ENCODE measurements at regions not wholly inside any gene's neighbourhood (a gene's known extent, or its start where the extent isn't known, plus 50 kb on each side); places are given as distances from the start of the nearest gene placed in this dataset.

DNA sequence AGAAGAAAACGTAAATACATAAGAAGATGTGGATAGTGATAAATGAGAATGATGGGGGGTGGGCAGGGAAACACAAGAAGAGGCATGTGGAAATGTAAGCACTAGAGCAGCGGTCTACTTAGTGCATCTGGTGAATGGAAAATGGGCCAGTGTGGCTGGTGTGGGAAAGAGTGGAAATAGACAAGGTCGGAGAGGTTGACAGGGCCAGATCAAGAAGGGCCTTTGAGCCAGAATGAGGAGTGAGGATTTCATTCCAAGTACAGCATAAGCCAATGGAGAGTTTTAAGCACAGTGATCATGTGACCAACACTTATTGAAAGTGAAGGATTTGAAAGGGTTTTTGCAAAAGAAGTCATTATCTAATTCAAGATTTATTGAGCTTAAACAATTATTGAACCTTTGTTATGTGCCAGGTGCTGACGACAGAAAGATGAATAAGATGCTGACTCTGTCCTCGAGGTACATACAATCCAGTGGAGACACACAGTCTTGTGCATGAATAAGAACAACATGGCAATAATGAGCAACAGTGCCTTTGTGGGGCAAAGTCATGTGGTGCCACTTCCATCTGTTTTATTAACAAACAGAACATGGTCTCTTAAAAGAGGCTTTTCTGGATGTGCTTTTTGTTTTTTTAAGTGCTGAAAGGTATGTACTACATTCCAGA lies 124.1 kb downstream of the MFSD1 start:
- WGBS, 2 donors (ENCODE audit: low coverage in 1 of 2) = 68 to 70% methylated on average over 5 of the region's 5 CpGs
- intact Hi-C loops (cut with DNase I; ENCODE audit: low total_unique reads) = no loop called here

DNA sequence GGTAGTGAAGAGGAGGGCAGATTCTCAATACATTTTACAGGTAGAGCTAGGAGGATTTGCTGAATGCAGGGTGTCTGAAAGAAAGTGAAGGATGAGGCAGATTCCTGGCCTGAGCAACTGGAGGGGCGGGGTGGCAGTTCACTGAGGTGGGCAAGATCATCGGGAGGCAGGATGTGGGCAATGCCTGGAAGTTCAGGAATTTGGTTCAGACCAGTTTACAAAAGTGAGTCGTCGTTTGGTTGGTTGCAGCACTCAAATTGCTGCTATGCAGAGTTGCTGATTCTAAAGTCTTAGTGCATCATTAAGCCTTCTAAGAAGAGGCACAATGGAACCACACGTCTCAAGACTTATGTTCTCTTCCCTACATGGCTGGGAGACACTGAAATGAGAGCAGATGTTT lies 134.0 kb downstream of the MFSD1 start:
- Histone ChIP-seq H3K27ac (no peak overlapping the region), H3K4me1 (no peaks in the 10 kb centered on the region), H3K9me3 (peaks cover 0 to 3% of the 10 kb centered on the region in 2 donors), H3K36me3 (no peaks in the 10 kb centered on the region), H3K27me3 (no peaks in the 10 kb centered on the region), H3K4me3 (no peak overlapping the region)
- intact Hi-C loops (cut with DNase I; ENCODE audit: low total_unique reads) (no loop called here), in situ Hi-C loops (cut with MboI; ENCODE audit: low pct_ligation_motif_present in 1 of 4, low pct_unique_long_range_greater_than_20kb in 1 of 4, low sequenced_read_pairs in 3 of 4) (no loop called here)
- DNase-seq = no peak
- TF ChIP-seq POLR2AphosphoS5 (IDR thresholded peaks at IDR 0.05) (no peak), EP300 (IDR thresholded peaks at IDR 0.05; ENCODE audit: low read depth) (no peak), POLR2A (IDR thresholded peaks at IDR 0.05) (no peak)
- TF ChIP-seq, protein P1, sequence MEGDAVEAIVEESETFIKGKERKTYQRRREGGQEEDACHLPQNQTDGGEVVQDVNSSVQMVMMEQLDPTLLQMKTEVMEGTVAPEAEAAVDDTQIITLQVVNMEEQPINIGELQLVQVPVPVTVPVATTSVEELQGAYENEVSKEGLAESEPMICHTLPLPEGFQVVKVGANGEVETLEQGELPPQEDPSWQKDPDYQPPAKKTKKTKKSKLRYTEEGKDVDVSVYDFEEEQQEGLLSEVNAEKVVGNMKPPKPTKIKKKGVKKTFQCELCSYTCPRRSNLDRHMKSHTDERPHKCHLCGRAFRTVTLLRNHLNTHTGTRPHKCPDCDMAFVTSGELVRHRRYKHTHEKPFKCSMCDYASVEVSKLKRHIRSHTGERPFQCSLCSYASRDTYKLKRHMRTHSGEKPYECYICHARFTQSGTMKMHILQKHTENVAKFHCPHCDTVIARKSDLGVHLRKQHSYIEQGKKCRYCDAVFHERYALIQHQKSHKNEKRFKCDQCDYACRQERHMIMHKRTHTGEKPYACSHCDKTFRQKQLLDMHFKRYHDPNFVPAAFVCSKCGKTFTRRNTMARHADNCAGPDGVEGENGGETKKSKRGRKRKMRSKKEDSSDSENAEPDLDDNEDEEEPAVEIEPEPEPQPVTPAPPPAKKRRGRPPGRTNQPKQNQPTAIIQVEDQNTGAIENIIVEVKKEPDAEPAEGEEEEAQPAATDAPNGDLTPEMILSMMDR (IDR thresholded peaks at IDR 0.05) = no peak
- WGBS, 2 donors (ENCODE audit: low coverage in 1 of 2) = 76 to 80% methylated on average over 2 to 5 of the region's 5 CpGs

More for the DNA sequence above, 124.1 kb downstream of the MFSD1 start:
- Histone ChIP-seq H3K9me3 (no peaks in the 10 kb centered on the region), H3K36me3 (no peaks in the 10 kb centered on the region), H3K4me3 (no peak overlapping the region), H3K27me3 (no peaks in the 10 kb centered on the region), H3K27ac (no peak overlapping the region), H3K4me1 (no peaks in the 10 kb centered on the region)
- no peak for TF ChIP-seq POLR2AphosphoS5 (IDR thresholded peaks at IDR 0.05)
- no peak for TF ChIP-seq POLR2A (IDR thresholded peaks at IDR 0.05)
- TF ChIP-seq EP300 (IDR thresholded peaks at IDR 0.05; ENCODE audit: low read depth) = no peak
- TF ChIP-seq, protein P1 (IDR thresholded peaks at IDR 0.05) = no peak
- in situ Hi-C loops (cut with MboI; ENCODE audit: low pct_ligation_motif_present in 1 of 4, low pct_unique_long_range_greater_than_20kb in 1 of 4, low sequenced_read_pairs in 3 of 4) = no loop called here
- no peak for DNase-seq

DNA sequence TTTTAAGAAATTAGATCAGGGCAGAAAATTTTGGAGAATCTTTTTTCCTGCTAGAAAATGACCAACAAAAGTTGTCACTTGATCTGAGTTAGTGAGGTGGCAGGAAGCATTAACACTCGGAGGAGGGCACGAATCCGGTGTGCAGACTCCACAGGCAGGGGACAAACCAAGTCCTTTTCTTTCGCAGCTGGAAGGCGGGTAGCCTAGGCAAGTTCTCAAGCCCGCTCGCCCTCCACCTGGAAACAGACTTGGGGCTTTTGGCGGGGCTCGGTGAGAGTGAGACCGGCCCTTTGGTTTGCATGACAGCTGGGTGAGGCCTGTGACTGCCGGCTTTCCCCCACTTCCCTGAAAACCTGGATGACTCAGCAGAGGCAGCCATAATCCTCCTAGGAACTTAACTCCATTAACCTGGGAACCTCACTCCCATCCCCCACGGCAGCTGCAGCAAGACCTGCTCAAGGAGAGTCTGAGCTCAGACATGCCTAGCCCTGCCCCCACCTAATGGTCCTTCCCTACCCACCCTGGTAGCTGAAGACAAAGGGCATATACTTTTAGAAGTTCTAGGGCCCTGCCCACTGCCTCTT lies 134.8 kb downstream of the MFSD1 start:
- intact Hi-C loops (cut with DNase I; ENCODE audit: low total_unique reads) = no loop called here
- in situ Hi-C loops (cut with MboI; ENCODE audit: low pct_ligation_motif_present in 1 of 4, low pct_unique_long_range_greater_than_20kb in 1 of 4, low sequenced_read_pairs in 3 of 4) = no loop called here
- peaks cover 0 to 3% of the 10 kb centered on the region in 2 donors for H3K9me3 ChIP-seq
- no peak for DNase-seq
- no peaks in the 10 kb centered on the region for H3K36me3 ChIP-seq
- no peak overlapping the region for H3K27ac ChIP-seq
- H3K4me3 ChIP-seq = no peak overlapping the region
- H3K27me3 ChIP-seq = no peaks in the 10 kb centered on the region
- TF ChIP-seq POLR2A (IDR thresholded peaks at IDR 0.05) (no peak), EP300 (IDR thresholded peaks at IDR 0.05; ENCODE audit: low read depth) (no peak), POLR2AphosphoS5 (IDR thresholded peaks at IDR 0.05) (no peak)
- TF ChIP-seq, protein P1 (IDR thresholded peaks at IDR 0.05) = no peak
- 83 to 88% methylated on average over 3 to 12 of the region's 12 CpGs for WGBS, 2 donors (ENCODE audit: low coverage in 1 of 2)
- no peaks in the 10 kb centered on the region for H3K4me1 ChIP-seq

DNA sequence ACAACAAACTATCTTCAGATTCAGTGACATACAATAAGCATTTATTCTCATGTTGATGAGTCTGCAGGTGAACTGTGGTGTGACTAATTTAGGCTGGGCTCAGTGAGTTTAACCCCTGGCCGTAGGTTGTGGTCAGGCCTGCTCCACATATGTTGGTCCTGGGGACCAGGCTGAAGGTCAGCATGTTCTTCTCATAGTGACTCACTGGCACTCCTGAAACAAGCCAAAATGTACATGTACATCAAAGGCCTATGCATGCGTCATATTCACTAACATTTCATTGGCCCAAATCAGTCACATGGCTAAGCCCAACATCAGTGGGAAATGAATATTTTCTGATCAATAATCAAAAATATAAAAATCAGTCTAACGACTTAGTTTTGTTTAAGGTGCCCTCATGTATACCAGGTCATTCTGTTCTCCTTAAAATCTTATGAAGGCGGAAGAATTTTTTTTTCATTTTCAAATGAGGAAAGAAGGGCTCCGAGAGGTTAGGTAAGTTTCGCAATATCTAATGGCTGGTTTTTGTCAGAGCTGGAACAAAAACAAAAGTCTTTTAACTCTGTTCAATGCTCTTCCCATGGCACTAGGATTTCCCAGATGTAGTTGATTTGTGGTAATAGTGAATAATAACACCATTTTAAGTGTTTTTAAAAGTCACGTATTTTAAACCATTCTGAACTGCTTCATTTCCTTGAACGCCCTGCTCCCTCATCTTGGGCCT lies 148.5 kb downstream of the MFSD1 start:
- TF ChIP-seq POLR2A (IDR thresholded peaks at IDR 0.05) (no peak), POLR2AphosphoS5 (IDR thresholded peaks at IDR 0.05) (no peak), EP300 (IDR thresholded peaks at IDR 0.05; ENCODE audit: low read depth) (no peak)
- TF ChIP-seq, protein P1 (IDR thresholded peaks at IDR 0.05) = no peak
- 76 to 77% methylated on average over 7 to 8 of the region's 8 CpGs for WGBS, 2 donors (ENCODE audit: low coverage in 1 of 2)
- Histone ChIP-seq H3K4me3 (no peak overlapping the region), H3K27me3 (no peaks in the 10 kb centered on the region), H3K9me3 (no peaks in the 10 kb centered on the region), H3K36me3 (no peaks in the 10 kb centered on the region), H3K27ac (no peak overlapping the region), H3K4me1 (no peaks in the 10 kb centered on the region)
- DNase-seq = no peak
- in situ Hi-C loops (cut with MboI; ENCODE audit: low pct_ligation_motif_present in 1 of 4, low pct_unique_long_range_greater_than_20kb in 1 of 4, low sequenced_read_pairs in 3 of 4) = no loop called here
- intact Hi-C loops (cut with DNase I; ENCODE audit: low total_unique reads) = no loop called here
